Sigmoid colon (tissue), 6 donors: ENCODE measurements at regions not wholly inside any gene's neighbourhood (a gene's known extent, or its start where the extent isn't known, plus 50 kb on each side); places are given as distances from the start of the nearest gene placed in this dataset.

ENCODE experiments used
- DNase-seq: peaks from one replicate; pipeline ENCODE4 v3.0.0-alpha.2; 2019
- H3K27ac ChIP-seq, 4 donors: fragments of 200-600 bp; sonication (generic); one replicate each; pipeline ENCODE4 v1.5.1; 2016 to 2019; ENCODE audit warnings: mild to moderate bottlenecking in 1 of 4
- H3K27me3 ChIP-seq, 3 donors: fragments of 200-600 bp; sonication (generic); one replicate each; pipeline ENCODE4 v1.5.1; 2019; ENCODE audit warnings: mild to moderate bottlenecking in 1 of 3
- H3K36me3 ChIP-seq, 4 donors: fragments of 200-600 bp; sonication (generic); one replicate each; pipeline ENCODE4 v1.5.1; 2016 to 2019
- H3K4me1 ChIP-seq, 4 donors: fragments of 200-600 bp; sonication (generic); one replicate each; pipeline ENCODE4 v1.5.1; 2017 to 2019
- H3K4me3 ChIP-seq, 4 donors: fragments of 200-600 bp; sonication (generic); one replicate each; pipeline ENCODE4 v1.5.1; 2017 to 2019; ENCODE audit warnings: mild to moderate bottlenecking in 2 of 4, moderate library complexity in 1 of 4
- H3K9me3 ChIP-seq, 4 donors: fragments of 200-600 bp in 3 of 4; sonication (generic) in 3 of 4; one replicate each; pipeline versions ENCODE4 v1.5.1 to v1.6.1; 2013 to 2019
- CTCF ChIP-seq, 4 experiments: fragments of 450-650 bp in 3 of 4; fragments of 200-600 bp in 1 of 4; IDR thresholded peaks; one replicate each; pipeline ENCODE4 v1.5.1; 2016 to 2019; ENCODE audit warnings: antibody characterized with exemption in 4 of 4, mild to moderate bottlenecking in 3 of 4, moderate library complexity in 2 of 4
- EP300 ChIP-seq, 4 donors: sonication (generic); formaldehyde crosslinking; IDR thresholded peaks; one replicate each; pipeline ENCODE4 v1.6.1; 2017; ENCODE audit warnings: antibody characterized with exemption in 4 of 4
- POLR2A ChIP-seq, 2 donors: fragments of 450-650 bp; IDR thresholded peaks; one replicate each; pipeline ENCODE4 v1.6.1; 2016; ENCODE audit warnings: antibody characterized with exemption in 2 of 2, mild to moderate bottlenecking in 2 of 2, moderate library complexity in 2 of 2
- POLR2AphosphoS5 ChIP-seq, 4 donors: sonication (generic); formaldehyde crosslinking; IDR thresholded peaks; one replicate each; pipeline ENCODE4 v1.6.1; 2017; ENCODE audit warnings: antibody characterized with exemption in 4 of 4
- WGBS, 2 donors: extraction: QIAGEN DNeasy Blood & Tissue Kit; methylation state at CpG; one replicate each; pipeline ENCODE4 v1.1.7; 2013; 5-methylcytosine and 5-hydroxymethylcytosine counted together
- intact Hi-C: fragments of 100-400 bp; cut with DNase I; formaldehyde crosslinking; loops from one replicate; pipeline ENCODE4 v1.15.1; 2023
- donor health status: healthy with polysubstance abuse.
- donor health status: healthy.

- no peak overlapping the region for H3K27ac ChIP-seq
- WGBS, 2 donors, result 79 to 80% methylated on average over 28 of the region's 28 CpGs
- H3K9me3 ChIP-seq, result no peaks in the 10 kb centered on the region
- peaks cover 0 to 20% (median 0%) of the 10 kb centered on the region in 4 donors for H3K36me3 ChIP-seq
- H3K4me1 ChIP-seq, result no peaks in the 10 kb centered on the region
- TF ChIP-seq EP300 (IDR thresholded peaks at IDR 0.05) (no peak), POLR2A (IDR thresholded peaks at IDR 0.05) (no peak), CTCF (IDR thresholded peaks at IDR 0.05) (no peak), POLR2AphosphoS5 (IDR thresholded peaks at IDR 0.05) (no peak)
- no peak for DNase-seq
- H3K4me3 ChIP-seq, result no peak overlapping the region
- H3K27me3 ChIP-seq, result peaks cover 0 to 20% (median 0%) of the 10 kb centered on the region in 3 donors
- intact Hi-C loops, result no loop called here
These were observed 136.6 kb downstream of the ENGASE start for GRCh38 chr17:79211061-79211770.

- Histone ChIP-seq H3K27ac (no peak overlapping the region), H3K4me3 (no peak overlapping the region), H3K36me3 (peaks cover 0 to 25% (median 0%) of the 10 kb centered on the region in 4 donors), H3K9me3 (no peaks in the 10 kb centered on the region), H3K4me1 (no peaks in the 10 kb centered on the region), H3K27me3 (peaks cover 0 to 14% (median 0%) of the 10 kb centered on the region in 3 donors)
- TF ChIP-seq CTCF (IDR thresholded peaks at IDR 0.05) (no peak), EP300 (IDR thresholded peaks at IDR 0.05) (no peak), POLR2AphosphoS5 (IDR thresholded peaks at IDR 0.05) (no peak), POLR2A (IDR thresholded peaks at IDR 0.05) (no peak)
- intact Hi-C loops, result no loop called here
- WGBS, 2 donors, result 66 to 85% methylated on average over 10 of the region's 10 CpGs
- DNase-seq, result no peak
These were observed 136.0 kb downstream of the ENGASE start for GRCh38 chr17:79210638-79211037.

GRCh38 chr17:79207960-79208359 is 133.3 kb downstream of the ENGASE start:
- intact Hi-C loops, result no loop called here
- Histone ChIP-seq H3K27me3 (no peaks in the 10 kb centered on the region), H3K4me1 (no peaks in the 10 kb centered on the region), H3K9me3 (no peaks in the 10 kb centered on the region), H3K4me3 (no peak overlapping the region), H3K27ac (no peak overlapping the region), H3K36me3 (peaks cover 0 to 26% (median 0%) of the 10 kb centered on the region in 4 donors)
- WGBS, 2 donors, result 46 to 54% methylated on average over 13 of the region's 13 CpGs
- TF ChIP-seq EP300 (IDR thresholded peaks at IDR 0.05), result no peak
- TF ChIP-seq POLR2AphosphoS5 (IDR thresholded peaks at IDR 0.05), result no peak
- no peak for TF ChIP-seq CTCF (IDR thresholded peaks at IDR 0.05)
- TF ChIP-seq POLR2A (IDR thresholded peaks at IDR 0.05), result no peak
- no peak for DNase-seq

GRCh38 chr17:79205688-79206205 is 131.1 kb downstream of the ENGASE start:
- TF ChIP-seq EP300 (IDR thresholded peaks at IDR 0.05) (no peak), POLR2A (IDR thresholded peaks at IDR 0.05) (no peak), CTCF (IDR thresholded peaks at IDR 0.05) (no peak), POLR2AphosphoS5 (IDR thresholded peaks at IDR 0.05) (no peak)
- no peak for DNase-seq
- peaks cover 0 to 21% (median 0%) of the 10 kb centered on the region in 4 donors for H3K36me3 ChIP-seq
- 69 to 78% methylated on average over 6 of the region's 6 CpGs for WGBS, 2 donors
- no peaks in the 10 kb centered on the region for H3K9me3 ChIP-seq
- intact Hi-C loops, result no loop called here
- no peak overlapping the region for H3K27ac ChIP-seq
- H3K4me3 ChIP-seq, result no peak overlapping the region
- H3K27me3 ChIP-seq, result no peaks in the 10 kb centered on the region
- no peaks in the 10 kb centered on the region for H3K4me1 ChIP-seq
